ENCODE measurements at regions not wholly inside any gene's neighbourhood (a gene's known extent, or its start where the extent isn't known, plus 50 kb on each side); places are given as distances from the start of the nearest gene placed in this dataset.

DNA sequence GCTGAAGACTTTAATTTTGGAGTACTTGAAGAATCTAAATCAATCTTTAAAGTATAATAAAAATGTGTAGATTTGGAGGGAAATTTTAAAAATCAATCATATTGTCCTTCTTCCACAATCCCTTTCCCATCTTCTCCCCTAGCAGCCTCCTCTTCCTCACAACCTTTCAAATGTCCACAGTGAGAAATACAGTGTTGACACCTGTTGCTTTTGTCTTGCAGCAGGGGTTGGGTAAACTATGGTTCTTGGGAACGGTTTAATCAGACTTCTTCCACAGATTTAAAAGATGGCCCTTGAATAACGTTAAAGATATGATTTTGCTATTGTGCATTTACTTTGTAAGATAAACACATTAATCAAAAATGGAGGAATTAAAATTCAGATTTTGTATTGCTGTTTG, 113.8 kb upstream of the SLC1A4 start (continued):
- TF ChIP-seq GTF2F1 (IDR thresholded peaks at IDR 0.05; ENCODE audit: borderline replicate concordance, low read depth, low read length) (no peak), SRF (IDR thresholded peaks at IDR 0.05; ENCODE audit: low read depth, low read length) (no peak), CHD2 (IDR thresholded peaks at IDR 0.05; ENCODE audit: low read length) (no peak), JUN (IDR thresholded peaks at IDR 0.05; ENCODE audit: low read depth, low read length) (no peak)
- TF ChIP-seq, protein P1, sequence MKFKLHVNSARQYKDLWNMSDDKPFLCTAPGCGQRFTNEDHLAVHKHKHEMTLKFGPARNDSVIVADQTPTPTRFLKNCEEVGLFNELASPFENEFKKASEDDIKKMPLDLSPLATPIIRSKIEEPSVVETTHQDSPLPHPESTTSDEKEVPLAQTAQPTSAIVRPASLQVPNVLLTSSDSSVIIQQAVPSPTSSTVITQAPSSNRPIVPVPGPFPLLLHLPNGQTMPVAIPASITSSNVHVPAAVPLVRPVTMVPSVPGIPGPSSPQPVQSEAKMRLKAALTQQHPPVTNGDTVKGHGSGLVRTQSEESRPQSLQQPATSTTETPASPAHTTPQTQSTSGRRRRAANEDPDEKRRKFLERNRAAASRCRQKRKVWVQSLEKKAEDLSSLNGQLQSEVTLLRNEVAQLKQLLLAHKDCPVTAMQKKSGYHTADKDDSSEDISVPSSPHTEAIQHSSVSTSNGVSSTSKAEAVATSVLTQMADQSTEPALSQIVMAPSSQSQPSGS (IDR thresholded peaks at IDR 0.05; ENCODE audit: low read length): no peak
- TF ChIP-seq, protein P2, sequence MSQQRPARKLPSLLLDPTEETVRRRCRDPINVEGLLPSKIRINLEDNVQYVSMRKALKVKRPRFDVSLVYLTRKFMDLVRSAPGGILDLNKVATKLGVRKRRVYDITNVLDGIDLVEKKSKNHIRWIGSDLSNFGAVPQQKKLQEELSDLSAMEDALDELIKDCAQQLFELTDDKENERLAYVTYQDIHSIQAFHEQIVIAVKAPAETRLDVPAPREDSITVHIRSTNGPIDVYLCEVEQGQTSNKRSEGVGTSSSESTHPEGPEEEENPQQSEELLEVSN (IDR thresholded peaks at IDR 0.05): no peak

Measured in H1 (cell line).